GM18520 (cell line): ENCODE measurements at regions not wholly inside any gene's neighbourhood (a gene's known extent, or its start where the extent isn't known, plus 50 kb on each side); places are given as distances from the start of the nearest gene placed in this dataset.
"Not testable (repeated sequence)": the region's sequence is repeated elsewhere in the genome, so short reads cannot be mapped to it uniquely, and the experiment has no call there.

Experiments
- ATAC-seq: cut with Tn5 transposase; IDR thresholded peaks from one replicate; pipeline ENCODE4 v1.9.1; 2021; ENCODE audit not compliant: unreplicated experiment

GRCh38 chr7:10507032-10507431 is 466.6 kb upstream of the PHF14 start:
- no peak for ATAC-seq

DNA sequence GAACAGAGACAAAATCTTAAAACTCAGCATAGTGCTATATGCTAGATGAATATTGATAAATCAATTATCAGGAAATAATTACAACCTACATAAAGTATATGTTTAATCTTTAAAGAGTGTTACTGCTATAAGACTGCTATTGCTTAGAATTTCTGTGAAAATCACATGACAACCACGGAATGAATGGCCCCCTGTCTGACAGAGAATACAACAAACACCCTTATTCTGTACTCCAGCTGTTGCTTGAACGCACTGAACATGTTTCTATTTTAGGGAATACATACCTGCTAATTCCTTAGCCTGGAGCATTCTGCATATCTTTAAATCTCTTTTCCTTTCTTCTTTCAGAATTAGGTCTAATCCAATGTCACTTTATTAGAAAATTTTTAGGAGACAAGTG is 452.4 kb upstream of the PHF14 start:
- ATAC-seq = no peak

DNA sequence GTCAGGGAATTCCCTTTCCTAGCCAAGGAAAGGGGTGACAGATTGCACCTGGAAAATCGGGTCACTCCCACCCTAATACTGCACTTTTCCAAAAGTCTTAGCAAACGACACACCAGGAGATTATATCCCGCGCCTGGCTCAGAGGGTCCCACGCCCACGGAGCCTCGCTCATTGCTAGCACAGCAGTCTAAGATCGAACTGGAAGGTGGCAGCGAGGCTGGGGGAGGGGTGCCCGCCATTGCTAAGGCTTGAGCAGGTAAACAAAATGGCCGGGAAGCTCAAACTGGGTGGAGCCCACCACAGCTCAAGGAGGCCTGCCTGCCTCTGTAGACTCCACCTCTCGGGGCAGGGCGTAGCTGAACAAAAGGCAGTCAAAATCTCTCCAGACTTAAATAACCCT is 440.2 kb upstream of the PHF14 start:
- ATAC-seq = not testable (repeated sequence)

GRCh38 chr7:10536561-10536960 is 437.1 kb upstream of the PHF14 start:
- ATAC-seq = no peak

GRCh38 chr7:10537764-10538163 is 435.9 kb upstream of the PHF14 start:
- ATAC-seq = no peak

DNA sequence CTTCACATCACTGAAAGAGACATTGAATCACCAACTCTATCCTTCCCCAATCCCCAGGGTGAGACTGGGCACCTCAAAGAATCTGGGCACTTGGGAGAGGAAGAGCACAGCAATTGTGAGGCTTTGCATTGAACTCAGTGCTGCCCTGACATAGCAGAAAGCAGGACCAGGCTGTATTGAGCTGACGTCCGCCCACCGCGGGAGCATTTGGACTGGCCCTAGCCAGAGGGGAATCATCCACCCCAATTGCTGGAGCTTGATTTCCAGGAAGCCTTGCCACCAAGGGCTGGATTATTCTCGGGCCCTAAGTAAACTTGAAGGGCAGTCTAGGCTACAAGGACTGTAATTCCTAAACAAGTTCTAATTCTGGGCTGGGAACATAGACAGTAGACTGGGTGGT is 416.3 kb upstream of the PHF14 start:
- ATAC-seq = no peak

DNA sequence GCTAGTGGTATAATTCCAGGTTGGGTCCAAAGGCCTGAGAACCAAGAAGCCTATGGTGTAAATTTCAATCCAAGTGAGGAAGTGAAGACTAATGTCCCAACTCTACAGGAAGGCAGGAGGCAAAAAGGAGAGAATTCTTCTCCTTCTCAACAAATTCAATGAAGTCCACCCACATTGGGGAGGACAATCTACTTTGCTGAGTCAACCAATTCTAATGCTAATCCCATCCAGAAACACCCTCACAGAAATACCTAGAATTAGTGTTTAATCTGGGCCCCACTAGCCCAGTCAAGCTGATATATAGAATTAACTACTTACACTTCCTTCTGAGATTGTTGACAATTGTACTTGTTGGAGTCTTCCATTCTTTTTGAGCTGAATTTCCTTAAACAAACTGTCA is 413.2 kb upstream of the PHF14 start:
- ATAC-seq = no peak

DNA sequence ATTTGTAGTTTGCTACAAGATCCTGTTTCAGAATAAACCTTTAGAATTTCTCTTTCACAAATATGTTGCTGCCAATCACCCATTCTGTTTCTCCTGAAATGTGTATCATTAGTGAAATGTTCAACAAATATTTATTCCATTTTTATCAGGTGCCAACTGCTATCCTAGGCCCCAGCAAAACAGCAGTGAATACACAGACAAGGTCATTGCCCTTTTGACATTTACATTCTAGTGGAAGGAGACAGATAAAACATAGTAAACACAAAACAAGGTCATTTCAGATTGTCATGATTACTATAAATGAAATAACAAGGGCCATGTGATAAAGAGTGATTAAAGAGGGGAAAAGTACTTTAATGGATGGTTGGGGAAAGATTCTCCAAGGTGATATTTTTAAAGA is 404.8 kb upstream of the PHF14 start:
- no peak for ATAC-seq

GRCh38 chr7:10571759-10572158 is 401.9 kb upstream of the PHF14 start:
- no peak for ATAC-seq

DNA sequence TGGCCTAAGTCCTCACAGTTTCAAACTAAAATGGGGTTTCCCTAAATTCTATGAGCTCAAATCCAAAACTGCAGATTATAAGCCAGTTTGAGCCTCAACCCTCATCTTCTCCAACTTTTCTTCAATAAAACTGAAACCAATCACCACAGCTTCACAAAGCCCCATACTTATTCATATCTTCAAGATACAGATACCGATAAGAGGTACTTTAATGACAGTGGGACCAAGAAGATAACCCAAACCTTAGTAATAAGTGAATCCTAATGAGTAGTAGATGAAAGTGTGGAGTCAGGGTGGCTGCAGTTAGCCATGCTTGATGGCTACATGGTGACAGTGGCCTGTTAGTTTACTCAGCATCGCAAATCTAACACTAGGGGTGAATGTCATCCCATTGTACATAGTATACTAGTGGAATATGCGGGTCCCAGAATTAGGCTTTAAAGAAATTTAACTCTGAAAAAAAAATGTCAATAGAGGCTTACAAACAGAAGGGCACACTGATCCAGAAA is 395.8 kb upstream of the PHF14 start:
- no peak for ATAC-seq

DNA sequence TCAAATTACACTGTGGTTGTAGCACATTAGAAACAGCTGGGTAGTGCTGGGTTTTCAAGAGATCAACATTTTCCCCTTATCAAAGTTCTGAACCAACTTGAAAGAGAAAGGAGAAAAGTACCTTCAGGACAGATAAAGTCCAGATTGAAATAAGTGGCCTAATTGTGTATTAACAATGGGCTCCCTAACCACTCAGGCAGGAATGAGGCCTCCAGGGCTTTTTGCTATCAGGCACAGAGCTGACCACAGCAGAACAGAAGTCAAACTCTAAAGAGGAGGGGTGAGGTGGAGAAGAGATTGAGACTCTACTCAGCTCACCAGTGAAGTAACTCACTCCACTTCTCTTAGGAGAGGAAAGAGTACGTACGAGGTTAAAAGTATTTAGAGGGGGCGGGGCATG is 394.1 kb upstream of the PHF14 start:
- ATAC-seq = no peak

DNA sequence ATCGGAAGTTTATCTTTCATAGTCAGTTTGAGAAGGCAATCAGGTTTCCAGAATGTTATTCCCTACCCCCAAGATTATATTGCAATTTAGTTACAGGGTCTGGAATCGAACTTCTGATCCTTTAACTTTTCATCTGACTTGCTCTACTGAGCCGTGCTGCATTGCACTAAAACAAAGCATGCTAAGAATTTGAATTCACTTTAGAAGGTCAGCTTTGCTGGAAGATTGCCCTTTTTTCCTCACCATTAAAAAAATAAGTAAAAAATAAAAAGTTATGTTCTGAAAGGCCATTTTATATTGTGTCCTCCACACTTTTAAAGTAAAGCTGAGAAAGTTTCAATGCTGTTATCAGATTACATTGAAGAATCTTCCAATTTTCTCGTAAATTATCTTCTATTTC is 388.8 kb upstream of the PHF14 start:
- ATAC-seq = no peak

GRCh38 chr7:10588084-10588483 is 385.6 kb upstream of the PHF14 start:
- no peak for ATAC-seq

DNA sequence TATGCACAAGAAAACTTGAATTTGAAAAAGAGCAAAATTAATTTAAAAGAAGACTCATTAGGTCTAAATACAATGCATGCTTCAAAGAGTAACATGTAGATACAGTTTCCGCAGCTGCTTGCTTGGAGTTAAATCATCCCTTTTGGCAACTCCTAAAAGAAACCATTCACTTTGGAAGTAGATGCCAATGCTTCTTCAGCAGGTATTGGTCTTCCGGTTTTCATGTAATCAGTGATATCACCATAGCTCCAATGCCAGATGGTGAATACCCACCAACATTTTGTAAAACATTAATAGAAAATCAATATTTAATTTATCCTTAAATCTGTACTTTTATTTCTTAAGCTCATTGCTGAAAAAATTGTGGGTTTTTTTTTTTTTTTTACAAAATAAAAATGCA is 381.1 kb upstream of the PHF14 start:
- ATAC-seq = no peak

DNA sequence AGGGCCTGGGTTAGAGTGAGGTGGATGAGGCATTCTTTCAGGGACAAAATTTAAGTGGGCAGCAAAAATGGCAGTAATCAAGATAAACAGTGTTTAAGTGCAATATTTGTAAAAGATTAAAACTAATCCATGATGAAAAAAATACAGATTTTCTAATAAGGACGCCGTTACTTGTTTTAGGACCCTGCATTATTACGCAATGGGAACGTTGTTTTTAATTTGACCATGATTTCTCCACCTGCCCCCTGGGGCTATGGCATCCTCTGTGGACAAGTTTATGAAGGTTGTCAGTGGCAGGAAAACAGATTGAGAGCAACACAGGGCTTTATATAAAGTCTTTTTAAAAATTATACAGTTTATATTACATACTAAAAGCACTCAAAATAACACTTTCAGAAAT is 380.6 kb upstream of the PHF14 start:
- ATAC-seq = no peak

DNA sequence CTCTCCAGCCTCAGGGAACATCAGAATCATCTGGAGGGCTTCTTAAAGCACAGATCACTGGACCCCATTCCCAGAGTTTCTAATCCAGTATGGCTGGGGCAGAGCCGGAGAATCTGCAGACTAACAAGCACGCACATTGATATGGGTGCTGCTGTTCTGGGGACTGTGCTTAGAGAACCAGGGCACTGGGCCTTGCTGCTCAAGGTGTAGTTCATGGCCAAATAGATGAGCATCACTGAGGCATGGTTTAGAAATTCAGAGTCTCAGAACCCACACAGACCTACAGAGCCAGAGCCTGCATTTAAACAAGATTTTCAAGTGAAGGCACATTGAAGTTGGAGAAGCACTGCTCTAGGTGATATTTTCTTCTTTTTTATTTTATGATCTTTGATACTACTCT is 376.8 kb upstream of the PHF14 start:
- no peak for ATAC-seq

- ATAC-seq = no peak
Measured at GRCh38 chr7:10604128-10604527, 369.5 kb upstream of the PHF14 start.

GRCh38 chr7:10612950-10613349 is 360.7 kb upstream of the PHF14 start:
- no peak for ATAC-seq

- ATAC-seq = no peak
Measured at GRCh38 chr7:10618953-10619352, 354.7 kb upstream of the PHF14 start.

DNA sequence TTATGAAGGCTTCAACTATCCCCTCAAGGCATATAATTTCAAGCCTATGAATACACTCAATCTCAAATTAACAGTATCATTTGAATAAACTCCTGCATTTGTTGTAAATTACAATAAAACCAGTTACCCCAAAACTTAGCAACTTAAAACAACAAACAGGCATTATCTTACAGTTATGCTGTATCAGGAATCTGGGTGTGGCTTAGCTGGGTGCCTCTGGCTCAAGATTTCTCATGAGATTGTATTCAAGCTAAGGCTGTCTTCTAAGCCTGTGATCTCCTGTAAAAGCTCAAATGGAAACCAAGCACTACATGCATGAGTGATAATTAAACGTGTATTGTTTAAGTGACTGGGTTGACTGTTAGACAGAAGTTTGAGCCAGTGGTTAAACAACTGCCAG is 341.0 kb upstream of the PHF14 start:
- ATAC-seq = no peak

DNA sequence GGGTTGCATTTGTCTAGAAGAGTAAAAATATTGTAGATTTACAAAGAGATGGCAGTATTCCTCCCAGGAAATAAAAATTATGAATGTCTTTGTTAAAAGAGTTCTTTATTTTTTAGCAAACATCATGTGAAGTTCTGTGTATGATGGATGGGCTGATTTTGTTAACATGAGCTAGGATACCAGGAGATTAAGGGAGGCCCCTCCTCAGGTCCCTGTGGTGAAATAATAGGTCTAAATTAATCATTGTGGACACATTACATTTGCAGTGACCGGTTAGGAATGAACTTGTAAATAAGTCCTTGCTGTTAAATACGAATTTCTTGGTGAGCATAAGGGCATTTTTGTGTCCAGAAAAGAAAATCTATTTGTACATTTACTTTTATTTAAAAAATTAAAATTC is 339.4 kb upstream of the PHF14 start:
- no peak for ATAC-seq

DNA sequence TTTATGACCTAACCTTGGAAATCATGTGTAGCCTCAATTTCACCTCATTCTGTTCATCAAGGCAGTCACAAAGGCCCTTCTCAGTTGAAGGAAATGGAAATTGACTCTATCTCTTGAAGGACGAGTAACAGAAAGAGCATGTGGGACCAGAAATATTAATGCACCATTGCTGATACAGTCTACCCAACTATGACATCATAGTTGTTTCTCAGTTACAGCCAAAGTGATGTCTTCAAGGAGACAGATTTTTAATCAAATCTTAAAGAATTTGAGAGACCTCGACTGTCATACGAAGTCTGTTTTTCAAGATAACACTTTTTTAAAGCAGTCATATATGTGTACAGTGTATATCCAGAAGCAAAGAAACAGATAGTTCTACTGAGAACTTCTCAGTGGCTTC is 335.7 kb upstream of the PHF14 start:
- ATAC-seq = no peak

DNA sequence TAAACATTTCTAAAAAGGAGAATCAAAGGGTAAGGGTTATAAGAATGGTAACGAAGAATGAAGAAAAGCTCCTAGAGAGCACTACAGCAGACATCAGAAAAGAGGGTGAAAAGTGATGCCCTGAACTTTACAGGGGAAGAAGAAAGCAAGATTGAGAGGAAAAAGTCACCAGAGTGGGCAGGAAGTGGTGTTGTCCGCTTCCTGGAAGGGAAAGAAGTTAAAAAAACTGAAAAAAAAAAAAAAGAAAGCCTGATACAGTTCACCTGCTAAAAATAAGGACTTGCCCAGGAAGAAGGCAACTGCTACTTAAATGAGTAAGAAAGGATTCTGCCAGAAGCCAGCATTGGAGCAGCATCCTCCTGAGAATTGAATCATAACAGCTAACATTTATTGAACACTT is 330.1 kb upstream of the PHF14 start:
- ATAC-seq = no peak

DNA sequence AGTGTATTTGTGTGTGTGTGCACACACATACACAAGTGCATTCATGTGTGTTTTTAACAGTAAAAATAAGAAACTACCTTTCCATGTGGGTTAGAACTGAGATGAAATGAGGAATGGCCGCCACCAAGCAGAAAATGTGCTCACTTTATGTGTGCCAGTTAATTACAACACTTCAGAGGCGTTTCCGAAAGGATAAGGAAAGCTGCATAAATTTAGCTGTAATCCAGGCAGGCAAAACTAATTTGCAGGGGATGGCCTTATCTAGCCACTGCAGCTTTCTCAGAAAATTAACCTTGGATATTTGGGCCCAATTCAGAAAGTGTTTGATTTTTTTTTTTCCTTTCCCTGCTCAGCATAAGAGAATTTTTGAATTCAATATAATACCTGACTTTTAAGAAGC is 328.8 kb upstream of the PHF14 start:
- ATAC-seq = no peak
